K562 (cell line): ENCODE measurements at regions not wholly inside any gene's neighbourhood (a gene's known extent, or its start where the extent isn't known, plus 50 kb on each side); places are given as distances from the start of the nearest gene placed in this dataset.

Source experiments
- ARID4B ChIP-seq: sonication (generic); formaldehyde crosslinking; IDR thresholded peaks from 2 replicates; pipeline ENCODE4 v1.8.0; 2022; ENCODE audit warnings: mild to moderate bottlenecking, missing genetic modification reagents
- BACH1 ChIP-seq: fragments of 200-800 bp; sonication (Bioruptor generic); IDR thresholded peaks from 2 replicates; pipeline ENCODE4 v1.6.1; 2016; ENCODE audit warnings: missing genetic modification characterization, missing compliant biosample characterization
- CREBBP ChIP-seq: IDR thresholded peaks from one replicate; pipeline ENCODE4 v1.6.1; 2012; ENCODE audit warnings: low read depth, mild to moderate bottlenecking, control low read depth, inconsistent platforms, low read length
- HNRNPK ChIP-seq: fragments of 200-400 bp; formaldehyde crosslinking; IDR thresholded peaks from one replicate; pipeline ENCODE4 v1.6.1; 2018; ENCODE audit warnings: mild to moderate bottlenecking, low read depth, low read length; ENCODE audit not compliant: poor library complexity, severe bottlenecking
- MAFF ChIP-seq: IDR thresholded peaks from 2 replicates; pipeline ENCODE4 v1.6.1; 2012; ENCODE audit warnings: low read length, improper control_type of control experiment
- MYC ChIP-seq, 2 experiments: fragments of 250-450 bp in 1 of 2; sonication (Bioruptor Pico) in 1 of 2; IDR thresholded peaks; 2 replicates each; pipeline versions ENCODE4 v1.5.1 to v1.6.1; 2012 to 2021; ENCODE audit warnings: low read depth in 2 of 2, borderline replicate concordance in 1 of 2, improper control_type of control experiment in 1 of 2, low read length in 1 of 2, mild to moderate bottlenecking in 1 of 2, moderate library complexity in 1 of 2
- NCOR1 ChIP-seq: fragments of 450-650 bp; IDR thresholded peaks from 2 replicates; pipeline ENCODE4 v1.6.1; 2016; ENCODE audit warnings: mild to moderate bottlenecking, moderate library complexity
- PRPF4 ChIP-seq: fragments of 200-400 bp; formaldehyde crosslinking; IDR thresholded peaks from one replicate; pipeline ENCODE4 v1.6.1; 2017; ENCODE audit warnings: low read length, low read depth, mild to moderate bottlenecking; ENCODE audit not compliant: insufficient read depth, poor library complexity, severe bottlenecking
- PTBP1 ChIP-seq: fragments of 200-400 bp; formaldehyde crosslinking; IDR thresholded peaks from 2 replicates; pipeline ENCODE4 v1.6.1; 2017; ENCODE audit warnings: low read depth, low read length
- SNRNP70 ChIP-seq: fragments of 200-400 bp; formaldehyde crosslinking; optimal IDR thresholded peaks from 2 replicates; pipeline ENCODE3; 2017; ENCODE audit warnings: low read depth, low read length

DNA sequence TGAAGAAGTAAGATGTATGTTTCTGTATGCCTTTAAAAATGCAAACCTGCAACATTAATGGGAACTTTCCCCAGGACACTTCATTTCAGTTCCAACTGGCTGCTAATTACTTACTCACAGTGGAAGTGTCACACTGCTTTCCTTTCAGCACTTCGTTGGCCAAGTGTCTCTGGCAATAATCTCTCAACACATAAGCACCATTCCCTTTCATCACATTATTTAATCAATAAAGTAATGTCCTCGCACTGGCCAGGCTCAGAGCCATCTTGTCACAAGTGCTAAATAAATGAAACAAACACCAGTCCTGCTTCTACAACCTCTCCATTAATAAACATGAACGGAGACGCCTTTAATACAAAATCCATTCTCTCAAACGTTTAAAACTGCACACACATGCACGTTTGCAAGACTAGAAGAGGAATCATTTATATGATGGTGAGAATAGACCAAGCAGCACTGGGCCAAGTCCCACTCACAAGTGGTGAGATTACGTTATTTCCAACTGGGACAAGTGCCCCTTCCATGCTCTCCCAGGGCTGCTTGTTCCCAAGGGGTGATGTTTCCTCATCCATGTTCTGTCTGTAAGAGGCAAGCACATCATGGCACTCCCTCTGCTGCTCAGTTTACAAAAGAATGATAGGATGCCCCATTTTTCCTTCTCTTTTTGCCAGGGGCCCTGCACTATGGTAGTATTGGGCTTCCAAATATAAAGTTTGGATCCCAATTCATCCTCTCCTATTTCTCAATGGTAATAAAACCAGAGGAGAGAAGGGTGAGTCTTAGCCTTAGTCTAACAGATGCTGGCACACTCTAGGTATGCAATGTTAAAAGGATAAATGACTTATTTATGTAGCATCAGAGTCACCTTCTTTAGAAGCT, 56.8 kb upstream of the ETAA1 start (continued):
- TF ChIP-seq SNRNP70 (no peak), BACH1 (tag) (no peak), MYC (IDR thresholded peaks at IDR 0.05; ENCODE audit: low read depth, low read length) (no peak), MYC (CRISPR knock-in tag; IDR thresholded peaks at IDR 0.05; ENCODE audit: borderline replicate concordance, low read depth) (no peak), NCOR1 (no peak), PRPF4 (no peak), PTBP1 (no peak), HNRNPK (no peak), CREBBP (no peak), MAFF (no peak), ARID4B (CRISPR knock-in tag) (no peak)
